Stimulated activated CD4-positive, alpha-beta T cell treated with anti-CD3 and anti-CD28 coated beads, Interleukin-12 subunit alpha, Interleukin-12 subunit beta, amount 100 ng/mL, for 48 hours (primary cell): ENCODE measurements at regions not wholly inside any gene's neighbourhood (a gene's known extent, or its start where the extent isn't known, plus 50 kb on each side); places are given as distances from the start of the nearest gene placed in this dataset.

ENCODE experiments used
- DNase-seq, 3 donors: peaks; one replicate each; pipeline ENCODE4 v3.0.0-alpha.2; 2020; ENCODE audit warnings: low read depth in 2 of 3, low spot score in 1 of 3

GRCh38 chr18:40692871-40693270 is 1262.2 kb upstream of the PIK3C3 start:
- DNase-seq: no peak

DNA sequence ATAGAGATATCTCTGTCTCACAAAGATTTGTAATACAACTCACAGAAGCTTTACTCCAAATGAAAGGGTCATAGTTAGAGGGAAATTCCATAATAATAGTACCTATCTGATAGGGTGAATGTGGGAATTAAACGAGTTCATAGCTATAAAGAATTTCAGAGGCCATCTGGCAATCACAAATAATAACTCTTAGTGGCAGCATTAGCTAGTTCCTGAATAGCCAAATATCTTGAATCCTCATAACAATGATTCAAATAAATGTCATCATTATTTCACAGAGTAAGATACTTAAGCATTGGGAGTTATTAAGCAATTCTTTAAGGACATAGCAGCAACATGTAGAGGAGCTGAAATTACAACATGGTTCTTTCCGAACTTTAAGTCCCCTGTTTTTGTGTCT is 1265.0 kb upstream of the PIK3C3 start:
- no peak for DNase-seq

DNA sequence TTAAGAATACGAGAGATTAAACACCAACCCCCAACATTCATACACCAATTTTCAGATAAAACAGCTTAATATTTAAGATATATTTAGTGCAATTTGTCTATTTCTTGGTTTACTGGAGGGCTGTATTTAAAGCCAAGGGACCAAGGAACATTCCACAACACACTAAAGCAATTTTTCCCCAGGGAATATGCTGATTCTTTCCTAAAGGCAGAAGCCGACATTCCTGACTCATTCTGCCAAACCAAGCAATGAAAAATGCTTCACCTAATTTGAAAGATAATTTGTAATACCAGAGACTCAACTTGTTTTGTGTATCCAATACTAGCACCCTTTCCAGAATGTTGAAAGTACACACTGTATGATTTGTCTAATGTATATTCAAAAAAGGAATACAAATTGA is 1267.6 kb upstream of the PIK3C3 start:
- DNase-seq: no peak

DNA sequence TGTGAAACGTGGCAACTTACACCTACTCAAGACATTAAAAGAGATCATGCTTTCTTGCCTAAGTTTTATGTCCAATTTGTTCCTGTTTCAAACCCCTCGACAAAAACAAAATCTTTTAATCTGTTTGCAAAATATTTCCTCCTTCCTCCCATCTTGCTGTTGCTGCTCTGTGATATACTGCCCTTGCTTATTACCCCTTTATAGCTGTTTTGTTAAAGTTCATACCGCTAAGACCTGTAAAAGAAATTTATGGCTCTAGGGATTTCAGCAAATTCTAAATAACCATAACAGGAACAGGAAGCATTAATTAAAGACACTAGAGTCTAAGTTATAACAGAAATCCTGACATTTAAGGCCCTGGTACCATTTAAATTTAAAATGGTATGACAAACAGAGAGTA is 1268.2 kb upstream of the PIK3C3 start:
- DNase-seq: no peak

GRCh38 chr18:40685219-40685618 is 1269.8 kb upstream of the PIK3C3 start:
- no peak for DNase-seq

- no peak for DNase-seq
Measured at GRCh38 chr18:40678318-40678717, 1276.7 kb upstream of the PIK3C3 start.

GRCh38 chr18:40676668-40677067 is 1278.4 kb upstream of the PIK3C3 start:
- DNase-seq: no peak

DNA sequence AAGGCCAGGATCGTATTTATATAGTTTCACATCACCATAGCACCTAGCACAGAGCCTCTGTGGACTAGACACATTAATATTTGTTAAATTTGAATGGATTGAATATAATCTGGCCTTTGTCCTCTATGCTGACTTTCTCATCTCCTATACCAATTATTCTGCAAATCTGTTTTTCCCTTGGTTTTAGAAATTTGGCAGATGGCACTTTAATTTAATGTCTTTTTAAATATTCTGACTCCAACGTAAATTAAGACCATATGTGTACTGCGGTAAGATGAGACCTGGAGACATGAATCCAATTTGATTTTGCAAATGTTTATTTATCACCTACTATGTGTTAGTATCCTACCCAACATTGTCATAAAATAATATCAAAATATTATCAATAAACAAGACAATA is 1281.9 kb upstream of the PIK3C3 start:
- DNase-seq: no peak

GRCh38 chr18:40672590-40672989 is 1282.4 kb upstream of the PIK3C3 start:
- DNase-seq: no peak

DNA sequence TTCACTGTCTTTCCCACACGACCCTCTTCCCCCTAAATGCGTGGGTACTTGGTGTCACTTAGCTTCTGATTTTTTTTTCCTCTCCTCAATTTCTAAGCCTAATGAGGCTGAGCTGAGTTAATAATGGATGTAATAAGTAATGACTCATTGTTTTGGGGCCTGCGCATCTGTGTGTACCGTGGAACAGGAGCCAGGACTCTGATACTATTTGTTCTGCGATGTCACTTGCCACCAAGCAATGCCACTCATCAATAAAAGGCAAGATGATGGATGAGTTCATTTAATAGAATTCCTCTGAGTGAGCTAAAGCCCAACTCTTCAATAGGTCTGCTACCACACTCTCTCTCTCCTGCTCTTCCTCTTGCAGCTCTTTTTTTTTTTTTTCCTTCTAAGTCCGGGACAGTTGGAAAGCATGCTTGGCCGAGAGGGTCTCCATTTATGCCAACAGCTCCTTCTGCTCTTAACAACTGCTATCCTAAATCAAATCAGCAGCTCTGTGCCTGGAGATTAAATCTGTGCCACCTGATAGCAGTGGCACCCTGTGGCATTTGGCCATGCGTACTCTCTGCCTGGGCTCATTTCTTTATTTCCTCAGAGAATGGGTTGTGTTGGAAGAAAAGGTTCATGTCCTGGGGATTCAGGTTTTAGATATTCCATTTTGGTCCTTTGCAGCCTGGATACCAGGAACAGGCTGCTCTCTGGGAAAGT is 1284.2 kb upstream of the PIK3C3 start:
- no peak for DNase-seq

DNA sequence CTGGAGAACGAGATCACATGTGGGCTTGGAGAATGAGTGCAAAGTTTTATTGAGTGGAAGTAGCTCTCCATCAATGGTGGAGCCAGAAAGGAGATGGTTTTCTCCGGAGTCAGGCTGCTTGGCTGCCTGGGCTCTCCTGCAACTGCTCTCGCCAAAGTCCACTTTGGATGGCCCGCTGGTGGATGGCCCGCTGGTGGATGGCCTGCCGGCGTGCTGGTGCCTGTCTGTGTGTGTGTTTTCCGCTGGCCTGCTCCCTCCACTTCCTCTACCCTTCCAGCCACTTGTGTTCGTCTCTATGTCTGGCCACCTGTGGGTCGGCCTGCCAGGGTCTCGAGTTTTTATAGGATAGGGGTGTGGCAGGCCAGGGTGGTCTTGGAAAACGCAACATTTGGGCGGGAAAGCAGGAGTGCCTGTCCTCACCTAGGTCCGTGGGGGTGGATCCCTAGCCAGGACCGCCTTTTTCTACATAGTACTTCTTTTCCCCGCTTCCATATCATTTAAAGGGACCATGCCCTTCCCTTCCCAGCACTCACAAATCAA is 1292.1 kb upstream of the PIK3C3 start:
- DNase-seq: no peak

GRCh38 chr18:40653682-40654081 is 1301.4 kb upstream of the PIK3C3 start:
- DNase-seq: no peak

DNA sequence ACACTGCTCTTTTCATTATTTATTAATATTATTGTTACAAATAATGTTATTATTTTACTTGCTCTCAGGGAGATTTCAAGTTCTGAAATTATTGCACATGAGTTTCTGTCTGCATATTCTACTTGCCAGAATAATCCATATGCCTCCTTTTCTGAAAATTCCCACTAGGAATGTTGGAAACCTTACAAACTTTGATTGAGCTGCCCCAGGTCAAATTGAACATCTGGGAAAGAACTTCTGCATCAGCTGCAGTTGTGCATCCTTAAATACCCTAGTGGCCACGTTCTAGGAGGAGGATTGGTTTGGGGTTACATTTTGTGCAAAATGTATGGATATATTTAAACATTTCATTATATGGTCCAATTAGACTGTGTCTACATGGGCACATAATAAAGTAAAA is 1302.7 kb upstream of the PIK3C3 start:
- DNase-seq: no peak

DNA sequence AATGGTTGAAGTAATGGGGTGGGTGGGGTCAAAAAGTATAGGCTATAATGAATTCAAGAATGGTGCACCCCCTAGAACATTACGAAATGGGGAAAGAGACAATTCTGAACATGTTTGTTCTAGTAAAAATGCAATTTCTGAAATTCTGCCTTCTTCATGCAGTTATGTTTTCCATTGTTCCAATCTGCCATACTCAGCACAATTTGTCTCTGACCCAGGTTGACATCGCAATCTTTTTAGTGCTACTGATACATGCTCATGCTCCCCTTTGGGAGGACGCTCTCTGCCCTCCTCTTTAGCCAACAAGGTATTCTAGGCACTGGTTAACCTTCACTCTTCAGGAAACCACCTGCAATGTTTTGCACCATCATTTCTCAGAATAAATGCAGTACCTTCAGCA is 1303.9 kb upstream of the PIK3C3 start:
- no peak for DNase-seq

- DNase-seq: no peak
Measured at GRCh38 chr18:40642692-40643229, 1312.3 kb upstream of the PIK3C3 start.

GRCh38 chr18:40631319-40631718 is 1323.7 kb upstream of the PIK3C3 start:
- no peak for DNase-seq

GRCh38 chr18:40630496-40630895 is 1324.5 kb upstream of the PIK3C3 start:
- DNase-seq: no peak

DNA sequence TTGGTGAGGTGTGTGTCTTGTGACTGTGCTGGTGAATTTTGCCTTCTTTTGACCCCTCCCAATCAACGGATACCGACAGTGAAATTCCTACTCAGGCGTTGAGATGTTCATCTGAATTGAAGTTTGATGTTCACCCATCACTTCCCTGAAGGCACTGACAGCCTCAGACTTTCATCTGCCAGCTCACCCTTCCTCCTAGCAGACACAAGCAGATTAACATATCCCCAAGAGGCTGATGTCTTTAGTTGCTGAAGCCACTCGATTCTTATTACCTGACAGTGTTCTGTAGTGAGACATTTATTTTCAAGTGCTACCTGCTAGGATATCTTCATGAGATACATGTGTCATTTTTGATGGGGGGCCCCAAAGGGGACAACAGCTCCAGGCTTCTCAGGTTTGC is 1330.1 kb upstream of the PIK3C3 start:
- DNase-seq: no peak

DNA sequence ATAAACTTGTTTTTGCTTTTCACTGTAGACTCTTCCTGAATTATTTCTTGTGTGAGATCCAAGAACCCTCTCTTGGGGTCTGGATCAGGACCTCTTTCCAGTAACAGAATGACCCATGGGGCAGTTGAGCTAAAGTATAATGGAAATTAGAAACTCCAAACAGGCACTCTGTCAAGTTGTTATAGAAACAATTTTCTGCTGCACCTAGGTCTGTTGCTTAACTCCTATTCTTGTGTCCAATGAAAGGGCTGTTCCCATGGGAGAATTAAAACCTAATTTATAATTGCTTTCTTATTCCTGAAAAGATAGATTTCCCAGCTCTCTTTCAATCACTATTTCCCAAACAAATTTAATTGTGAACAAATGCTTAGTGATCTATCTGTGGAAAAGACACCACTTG is 1341.3 kb upstream of the PIK3C3 start:
- DNase-seq: no peak

DNA sequence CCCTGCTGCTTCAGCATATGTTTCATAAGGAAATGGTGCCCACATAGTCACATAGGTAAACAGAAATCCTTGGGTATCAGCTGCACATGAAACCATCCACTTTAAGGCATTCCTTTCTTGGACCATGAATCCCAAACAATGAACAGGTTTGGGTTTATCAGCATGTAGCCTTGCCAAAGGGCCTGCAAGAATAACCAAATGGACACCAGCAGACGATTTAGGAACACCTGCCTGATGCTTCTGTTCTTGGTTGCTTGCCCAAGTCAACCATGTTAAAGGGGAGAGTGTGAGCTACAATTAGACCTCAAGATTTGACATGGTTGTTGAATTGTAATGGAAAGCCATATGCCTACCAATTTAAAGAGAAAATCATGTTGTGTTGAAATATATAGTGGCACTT is 1342.7 kb upstream of the PIK3C3 start:
- no peak for DNase-seq

- DNase-seq: no peak
Measured at GRCh38 chr18:40608226-40608625, 1346.8 kb upstream of the PIK3C3 start.

DNA sequence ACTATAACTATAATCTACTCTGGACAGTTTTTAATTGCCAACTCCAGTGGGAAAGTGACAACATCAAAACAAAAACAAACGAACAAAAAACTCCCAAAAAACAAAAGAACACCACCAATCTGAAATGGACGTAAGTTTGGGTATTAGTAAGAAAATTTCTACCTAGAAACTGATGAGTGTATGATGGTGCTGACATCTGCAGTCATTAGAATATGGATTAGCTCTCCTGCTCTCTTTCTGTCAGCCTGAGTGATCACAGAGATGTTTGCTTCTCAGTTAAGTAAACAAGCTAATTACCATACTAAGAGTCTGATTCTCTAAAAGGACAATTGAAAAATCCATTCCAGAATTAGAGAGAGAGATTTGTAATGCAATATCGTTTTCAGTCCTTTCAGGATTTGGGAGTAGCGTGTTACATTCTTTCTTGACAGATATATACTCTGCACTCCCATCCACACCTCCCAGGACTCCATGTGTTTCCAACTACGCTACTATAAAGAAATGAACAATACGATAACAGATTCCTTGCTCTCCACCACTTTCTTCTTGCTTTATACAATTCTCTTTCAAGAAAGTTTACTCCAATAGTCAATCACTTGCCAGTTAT is 1347.4 kb upstream of the PIK3C3 start:
- DNase-seq: no peak

GRCh38 chr18:40606996-40607395 is 1348.0 kb upstream of the PIK3C3 start:
- DNase-seq: no peak
